ENCODE measurements at regions not wholly inside any gene's neighbourhood (a gene's known extent, or its start where the extent isn't known, plus 50 kb on each side); places are given as distances from the start of the nearest gene placed in this dataset.

GRCh38 chr13:108451121-108451520 is 178.3 kb upstream of the MYO16 start:
- no peaks in the 10 kb centered on the region for H3K9me3 ChIP-seq (ENCODE audit: control insufficient read depth, low read depth, low read length)
- H4K20me1 ChIP-seq (ENCODE audit: control insufficient read depth, extremely low read depth, insufficient read depth, low read length): no peaks in the 10 kb centered on the region
- H3K9ac ChIP-seq (ENCODE audit: control insufficient read depth, extremely low read depth, insufficient read depth, low read length): no peak overlapping the region
- FAIRE-seq (no peak), DNase-seq (ENCODE audit: low read depth, low spot score) (no peak)
- no peak overlapping the region for H2AFZ ChIP-seq (ENCODE audit: control insufficient read depth, low read length)
- H3K27me3 ChIP-seq (ENCODE audit: control insufficient read depth, extremely low read depth, insufficient read depth, low read length): no peaks in the 10 kb centered on the region
- no peaks in the 10 kb centered on the region for H3K79me2 ChIP-seq (ENCODE audit: control insufficient read depth, insufficient read depth, low read length)
- H3K27ac ChIP-seq (ENCODE audit: control insufficient read depth, insufficient read depth, low read length): no peak overlapping the region
- no peak overlapping the region for H3K4me3 ChIP-seq (ENCODE audit: control insufficient read depth in 2 of 3, extremely low read depth in 1 of 3, insufficient read depth in 2 of 3, low read depth in 1 of 3, low read length in 3 of 3)
- H3K9me1 ChIP-seq (ENCODE audit: control insufficient read depth, extremely low read depth, insufficient read depth, low read length): no peaks in the 10 kb centered on the region
- H3K36me3 ChIP-seq (ENCODE audit: control insufficient read depth in 2 of 2, extremely low read depth in 1 of 2, insufficient read depth in 2 of 2, low read length in 2 of 2): no peaks in the 10 kb centered on the region
- H3K4me1 ChIP-seq (ENCODE audit: control insufficient read depth, extremely low read depth, insufficient read depth, low read length): no peaks in the 10 kb centered on the region
- no peak overlapping the region for H3K4me2 ChIP-seq (ENCODE audit: control insufficient read depth, extremely low read depth, insufficient read depth, low read depth, low read length)
- dilution Hi-C loops (cut with MboI; ENCODE audit: extremely low pct_ligation_motif_present, low sequenced_read_pairs): no loop called here
- no peak for TF ChIP-seq EZH2 (IDR thresholded peaks at IDR 0.05; ENCODE audit: low read length)
- no peak for TF ChIP-seq CTCF (optimal IDR thresholded peaks at IDR 0.05 in 1 of 3, IDR thresholded peaks at IDR 0.05 in 1 of 3, conservative IDR thresholded peaks at IDR 0.05 in 1 of 3; ENCODE audit: extremely low read depth in 1 of 3, insufficient read depth in 2 of 3, low read length in 3 of 3)

- no peak overlapping the region for H3K27ac ChIP-seq (ENCODE audit: control insufficient read depth, insufficient read depth, low read length)
These were observed 174.1 kb upstream of the MYO16 start for GRCh38 chr13:108455320-108455719.

More at GRCh38 chr13:108455320-108455719, 174.1 kb upstream of the MYO16 start:
- Histone ChIP-seq H3K4me1 (ENCODE audit: control insufficient read depth, extremely low read depth, insufficient read depth, low read length) (no peaks in the 10 kb centered on the region), H3K9me3 (ENCODE audit: control insufficient read depth, low read depth, low read length) (no peaks in the 10 kb centered on the region), H3K4me2 (ENCODE audit: control insufficient read depth, extremely low read depth, insufficient read depth, low read depth, low read length) (no peak overlapping the region), H3K27me3 (ENCODE audit: control insufficient read depth, extremely low read depth, insufficient read depth, low read length) (no peaks in the 10 kb centered on the region), H4K20me1 (ENCODE audit: control insufficient read depth, extremely low read depth, insufficient read depth, low read length) (no peaks in the 10 kb centered on the region), H3K9ac (ENCODE audit: control insufficient read depth, extremely low read depth, insufficient read depth, low read length) (no peak overlapping the region), H3K36me3 (ENCODE audit: control insufficient read depth in 2 of 2, extremely low read depth in 1 of 2, insufficient read depth in 2 of 2, low read length in 2 of 2) (no peaks in the 10 kb centered on the region), H2AFZ (ENCODE audit: control insufficient read depth, low read length) (no peak overlapping the region), H3K9me1 (ENCODE audit: control insufficient read depth, extremely low read depth, insufficient read depth, low read length) (no peaks in the 10 kb centered on the region), H3K79me2 (ENCODE audit: control insufficient read depth, insufficient read depth, low read length) (no peaks in the 10 kb centered on the region), H3K4me3 (ENCODE audit: control insufficient read depth in 2 of 3, extremely low read depth in 1 of 3, insufficient read depth in 2 of 3, low read depth in 1 of 3, low read length in 3 of 3) (no peak overlapping the region)
- TF ChIP-seq EZH2 (IDR thresholded peaks at IDR 0.05; ENCODE audit: low read length) (no peak), CTCF (optimal IDR thresholded peaks at IDR 0.05 in 1 of 3, IDR thresholded peaks at IDR 0.05 in 1 of 3, conservative IDR thresholded peaks at IDR 0.05 in 1 of 3; ENCODE audit: extremely low read depth in 1 of 3, insufficient read depth in 2 of 3, low read length in 3 of 3) (no peak)
- DNase-seq (ENCODE audit: low read depth, low spot score) (no peak), FAIRE-seq (no peak)
- dilution Hi-C loops (cut with MboI; ENCODE audit: extremely low pct_ligation_motif_present, low sequenced_read_pairs): no loop called here

Data from keratinocyte (primary cell).